ENCODE measurements at regions not wholly inside any gene's neighbourhood (a gene's known extent, or its start where the extent isn't known, plus 50 kb on each side); places are given as distances from the start of the nearest gene placed in this dataset.

DNA sequence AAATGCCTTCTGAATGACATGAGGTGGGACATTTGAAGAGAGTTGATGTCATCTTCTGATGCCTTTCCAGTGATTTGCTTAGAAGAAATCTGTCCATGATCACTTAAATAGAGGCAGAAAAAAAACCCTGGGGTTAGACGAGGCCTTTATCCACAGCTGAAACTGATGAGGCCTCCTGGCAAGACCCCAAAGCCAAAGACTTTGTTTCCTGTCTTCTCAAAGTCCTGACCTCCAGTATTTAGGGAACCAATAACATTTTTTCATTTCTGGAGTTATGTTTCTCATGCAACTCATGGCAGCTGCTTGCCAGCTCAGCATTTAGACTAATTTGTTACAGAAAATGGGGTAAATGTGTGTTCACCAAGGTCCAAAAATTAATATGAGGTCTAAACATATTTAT, 248.0 kb upstream of the PRDM1 start:
- DNase-seq = no peak

DNA sequence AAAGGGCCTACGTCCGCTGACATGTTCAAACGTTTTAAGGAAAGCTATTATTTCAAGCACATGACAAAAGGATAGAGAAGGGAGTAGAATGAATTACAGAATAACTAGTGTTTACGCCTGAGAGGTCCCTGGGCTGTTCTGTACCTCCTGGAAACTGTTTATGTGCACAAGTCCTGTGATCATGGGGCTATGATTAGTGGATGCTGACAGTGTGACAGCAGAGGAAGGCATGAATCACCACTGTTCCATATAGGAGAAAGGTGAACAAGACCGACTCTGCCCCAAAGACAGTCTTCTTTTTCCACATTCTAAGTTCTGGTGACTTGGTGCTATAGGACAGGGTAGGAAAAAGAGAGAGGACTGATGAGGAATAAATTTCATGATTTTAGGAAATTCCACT, 249.2 kb upstream of the PRDM1 start:
- no peak for DNase-seq

- DNase-seq = no peak
These were observed 249.8 kb upstream of the PRDM1 start for GRCh38 chr6:105836379-105836778.

GRCh38 chr6:105835373-105835772, 250.8 kb upstream of the PRDM1 start:
- DNase-seq = no peak

GRCh38 chr6:105833959-105834947, 251.9 kb upstream of the PRDM1 start:
- no peak for DNase-seq

- DNase-seq = no peak
These were observed 253.8 kb upstream of the PRDM1 start for GRCh38 chr6:105832313-105832761.

- DNase-seq = no peak
These were observed 254.6 kb upstream of the PRDM1 start for GRCh38 chr6:105831311-105832097.

DNA sequence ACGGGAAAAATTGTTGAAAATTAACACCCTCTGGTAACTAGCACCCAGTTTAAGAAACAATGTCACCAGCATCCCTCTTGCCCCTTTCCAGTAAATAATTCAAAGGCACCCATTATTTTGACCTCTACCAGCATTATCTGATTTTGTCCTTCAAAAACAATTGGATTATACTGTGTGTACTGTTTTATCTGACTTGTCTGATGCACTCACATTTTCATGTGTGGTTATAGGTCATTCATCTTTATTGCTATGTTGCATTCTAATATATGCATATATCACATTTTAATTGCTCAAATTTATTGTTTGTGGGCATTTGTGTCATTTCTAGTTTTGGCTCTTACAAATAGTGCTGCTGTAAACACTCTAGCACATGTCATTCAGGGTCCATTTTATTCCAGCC, 260.9 kb upstream of the PRDM1 start:
- no peak for DNase-seq

GRCh38 chr6:105824732-105825131, 261.4 kb upstream of the PRDM1 start:
- no peak for DNase-seq

GRCh38 chr6:105821777-105822176, 264.4 kb upstream of the PRDM1 start:
- DNase-seq = no peak

DNA sequence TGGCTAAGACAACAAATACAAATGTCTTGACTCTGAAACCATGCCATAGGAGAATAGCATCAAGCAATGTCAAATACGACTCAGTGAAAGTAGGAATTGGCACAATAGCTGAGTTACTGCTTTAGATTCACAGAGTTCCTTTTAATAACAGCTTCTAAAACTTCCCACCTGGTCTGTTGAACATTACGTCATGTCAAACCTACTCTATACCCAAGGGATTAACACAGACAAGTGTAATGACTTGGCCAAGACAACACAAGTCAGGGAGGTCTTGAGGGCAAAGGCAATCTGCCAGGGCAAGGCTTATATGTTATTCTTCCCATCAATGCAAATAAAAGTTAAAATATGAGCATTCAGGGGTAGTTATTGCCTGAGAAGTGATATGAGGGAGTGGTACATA, 265.1 kb upstream of the PRDM1 start:
- no peak for DNase-seq

DNA sequence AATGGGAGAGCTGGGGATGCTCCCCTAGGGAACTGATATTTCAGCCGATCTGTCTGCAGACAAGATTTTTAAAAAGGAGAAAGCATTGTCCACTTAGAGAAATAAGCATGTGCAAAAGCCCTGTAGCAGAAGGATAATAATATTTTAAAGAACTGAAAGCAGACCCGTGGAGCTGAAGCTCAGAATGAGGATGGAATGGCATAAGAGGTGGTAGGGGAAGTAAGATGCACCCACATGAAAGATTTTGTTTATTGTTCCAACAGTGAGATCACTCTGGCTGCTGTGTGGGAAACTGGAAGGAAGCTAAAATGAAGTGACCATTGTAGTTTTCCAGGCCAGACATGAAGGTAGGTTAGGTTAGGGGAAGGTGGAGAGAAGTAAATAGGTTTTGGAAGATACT, 266.4 kb upstream of the PRDM1 start:
- DNase-seq = no peak

DNA sequence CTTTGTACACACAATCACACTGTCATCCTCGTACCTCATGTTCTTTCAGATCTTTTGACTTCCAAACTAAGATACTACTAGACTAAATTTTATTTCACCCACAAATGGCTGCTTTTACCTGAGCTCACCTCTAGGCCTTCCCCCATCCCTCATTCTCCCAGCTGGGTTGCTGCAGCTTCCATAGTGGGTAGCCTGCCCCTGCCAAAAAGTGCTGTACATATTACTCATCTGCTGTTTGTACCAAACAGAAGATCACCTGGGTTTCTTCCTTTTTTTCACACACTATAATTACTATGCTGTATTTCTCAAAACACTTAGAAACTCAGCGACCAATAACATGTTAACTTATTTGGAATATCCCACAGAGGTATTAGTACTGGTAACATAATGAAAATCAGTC, 267.6 kb upstream of the PRDM1 start:
- no peak for DNase-seq

DNA sequence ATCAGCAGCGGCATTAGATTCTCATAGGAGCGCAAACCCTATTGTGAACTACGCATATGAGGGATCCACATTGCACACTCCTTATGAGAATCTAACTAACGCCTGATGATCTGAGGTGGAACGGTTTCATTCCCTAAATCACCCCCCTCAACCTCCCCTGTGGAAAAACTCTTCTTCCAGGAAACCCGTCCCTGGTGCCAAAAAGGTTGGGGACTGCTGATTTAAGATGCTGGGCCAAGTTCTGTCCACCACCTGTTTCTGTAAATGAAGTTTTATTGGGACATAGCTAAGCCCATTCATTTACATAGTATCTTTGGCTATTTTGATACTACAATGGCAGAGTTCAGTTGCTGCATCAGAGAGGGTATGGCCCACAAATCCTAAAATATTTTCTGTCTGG, 268.2 kb upstream of the PRDM1 start:
- no peak for DNase-seq

DNA sequence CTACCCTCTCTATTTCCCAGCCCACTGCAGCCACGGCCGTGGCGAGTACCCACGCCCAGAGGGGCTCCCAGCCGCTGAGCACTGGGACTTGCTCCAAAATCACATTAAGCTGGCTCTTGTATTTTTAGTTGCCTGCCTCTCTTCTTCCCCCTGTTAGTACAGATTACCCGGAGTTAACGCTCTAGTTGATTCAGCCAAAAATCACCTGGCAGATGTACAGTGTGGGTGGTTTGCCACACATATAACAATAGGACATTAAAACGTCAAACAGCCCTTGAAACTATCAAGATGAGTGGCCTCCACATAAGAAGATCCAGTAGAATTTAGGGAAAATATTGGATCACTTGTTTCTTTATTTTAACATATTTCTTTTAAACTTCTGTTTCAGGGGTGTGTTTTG, 268.8 kb upstream of the PRDM1 start:
- no peak for DNase-seq

DNA sequence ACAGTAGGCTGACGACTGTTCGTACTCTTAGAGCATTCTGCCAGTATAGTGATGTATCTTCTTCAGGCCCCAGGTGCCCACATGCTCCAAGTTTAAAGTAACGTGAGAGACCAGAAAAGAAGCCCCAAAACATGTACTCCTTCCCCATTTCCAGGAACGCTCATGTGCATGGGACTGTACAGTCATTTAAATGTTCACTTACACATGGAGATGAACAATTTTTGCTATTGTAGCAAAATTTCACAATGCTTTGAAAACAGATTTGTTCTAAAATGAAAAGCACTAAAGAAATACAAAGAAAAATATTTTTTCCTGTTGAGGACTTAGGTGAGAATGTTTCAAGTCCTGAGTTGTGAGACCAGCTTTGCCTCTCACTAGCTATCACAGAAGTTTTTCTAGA, 269.3 kb upstream of the PRDM1 start:
- DNase-seq = no peak

DNA sequence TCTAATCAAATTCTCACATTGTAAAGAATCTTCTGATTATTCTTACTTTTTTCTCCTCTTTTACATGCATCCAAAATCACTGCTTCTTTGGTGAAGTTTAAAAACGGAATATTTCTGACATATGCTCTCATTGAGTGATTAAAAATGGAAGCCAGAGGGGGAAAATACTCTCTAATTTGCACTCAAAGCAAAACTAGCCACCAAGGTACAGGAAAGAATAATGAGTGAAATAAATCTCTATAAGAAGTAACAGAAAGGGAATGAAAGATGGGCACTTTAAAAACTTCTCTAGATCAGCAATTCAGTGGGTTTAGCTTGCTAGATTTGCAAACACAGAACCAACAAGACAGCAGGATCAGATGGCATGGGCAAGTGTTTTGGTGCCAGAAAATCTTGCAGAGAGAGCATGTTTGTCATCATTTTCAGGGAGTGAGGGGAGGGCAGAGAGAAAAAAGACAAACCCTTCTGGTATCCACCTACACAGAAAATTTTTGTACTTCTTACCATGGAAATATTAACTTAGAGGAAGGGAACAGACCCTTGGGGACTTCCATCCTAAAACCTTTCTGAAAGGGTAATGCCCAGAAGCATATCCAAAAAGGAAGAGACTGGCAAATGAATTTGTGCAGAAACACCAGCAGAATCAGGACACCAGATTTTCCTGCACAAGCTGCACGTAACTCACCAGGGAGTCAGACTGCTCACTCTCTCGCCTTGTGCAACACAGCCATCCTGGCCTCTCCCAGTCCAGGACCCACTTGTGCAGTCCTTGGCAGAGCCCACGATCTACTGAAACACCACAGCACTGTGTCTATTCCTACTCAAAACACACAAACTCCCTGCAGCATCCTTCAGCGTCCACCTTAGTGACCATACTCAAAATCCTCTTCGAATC, 270.2 kb upstream of the PRDM1 start:
- peak; percentile 65 for DNase-seq

GRCh38 chr6:105814745-105815536, 271.2 kb upstream of the PRDM1 start:
- DNase-seq = peak; percentile 76

- no peak for DNase-seq
These were observed 275.1 kb upstream of the PRDM1 start for GRCh38 chr6:105810922-105811482.

- peak; percentile 95 for DNase-seq
These were observed 275.8 kb upstream of the PRDM1 start for GRCh38 chr6:105810105-105810921.

GRCh38 chr6:105808571-105808970, 277.6 kb upstream of the PRDM1 start:
- DNase-seq = no peak
